AG09319 (cell line): ENCODE measurements at regions not wholly inside any gene's neighbourhood (a gene's known extent, or its start where the extent isn't known, plus 50 kb on each side); places are given as distances from the start of the nearest gene placed in this dataset.

Source experiments
- DNase-seq: peaks from one replicate; pipeline ENCODE4 v3.0.0-alpha.2; 2010; ENCODE audit warnings: low read depth; ENCODE audit errors: extremely low read depth
- TF ChIP-seq, protein P1 (sequence below): IDR thresholded peaks from 2 replicates; pipeline ENCODE4 v1.5.1; 2011; ENCODE audit warnings: low read depth, mild to moderate bottlenecking, inconsistent platforms, low read length, moderate library complexity

DNA sequence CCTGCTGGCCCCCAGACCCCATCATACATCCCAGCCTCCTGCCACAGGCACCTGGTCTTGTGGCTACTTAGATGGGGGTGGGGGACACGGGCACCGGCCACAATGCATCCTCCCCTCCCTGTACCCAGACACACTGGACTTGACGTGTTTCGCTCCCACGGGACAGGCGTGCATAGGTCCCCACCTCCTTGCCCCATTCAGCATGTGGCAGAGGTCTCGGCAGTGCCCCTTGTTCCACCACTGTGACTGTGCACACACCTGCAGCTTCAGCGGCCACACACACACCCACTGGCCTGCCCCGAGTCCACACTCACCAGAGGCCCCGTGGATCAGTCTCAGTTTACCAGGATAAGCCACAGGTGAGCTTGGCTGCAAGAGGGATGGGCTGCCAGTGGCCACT, 109.6 kb downstream of the ENGASE start:
- no peak for DNase-seq
- TF ChIP-seq, protein P1, sequence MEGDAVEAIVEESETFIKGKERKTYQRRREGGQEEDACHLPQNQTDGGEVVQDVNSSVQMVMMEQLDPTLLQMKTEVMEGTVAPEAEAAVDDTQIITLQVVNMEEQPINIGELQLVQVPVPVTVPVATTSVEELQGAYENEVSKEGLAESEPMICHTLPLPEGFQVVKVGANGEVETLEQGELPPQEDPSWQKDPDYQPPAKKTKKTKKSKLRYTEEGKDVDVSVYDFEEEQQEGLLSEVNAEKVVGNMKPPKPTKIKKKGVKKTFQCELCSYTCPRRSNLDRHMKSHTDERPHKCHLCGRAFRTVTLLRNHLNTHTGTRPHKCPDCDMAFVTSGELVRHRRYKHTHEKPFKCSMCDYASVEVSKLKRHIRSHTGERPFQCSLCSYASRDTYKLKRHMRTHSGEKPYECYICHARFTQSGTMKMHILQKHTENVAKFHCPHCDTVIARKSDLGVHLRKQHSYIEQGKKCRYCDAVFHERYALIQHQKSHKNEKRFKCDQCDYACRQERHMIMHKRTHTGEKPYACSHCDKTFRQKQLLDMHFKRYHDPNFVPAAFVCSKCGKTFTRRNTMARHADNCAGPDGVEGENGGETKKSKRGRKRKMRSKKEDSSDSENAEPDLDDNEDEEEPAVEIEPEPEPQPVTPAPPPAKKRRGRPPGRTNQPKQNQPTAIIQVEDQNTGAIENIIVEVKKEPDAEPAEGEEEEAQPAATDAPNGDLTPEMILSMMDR, result no peak

- TF ChIP-seq, protein P1, result no peak
- no peak for DNase-seq
Measured at GRCh38 chr17:79183293-79184158, 108.9 kb downstream of the ENGASE start.

DNA sequence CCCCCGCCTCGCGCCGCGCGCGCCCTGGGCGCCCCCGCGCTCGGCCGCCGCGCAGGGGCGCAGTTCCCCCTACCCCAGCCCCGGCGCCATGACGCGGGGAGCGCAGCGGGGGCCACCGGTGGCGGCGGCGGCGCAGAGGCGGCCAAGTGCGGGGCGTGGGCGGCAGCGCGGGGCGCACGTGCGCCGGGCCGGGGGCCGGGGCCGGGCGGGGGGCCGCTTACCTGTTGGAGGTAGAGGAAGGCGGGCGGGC, 108.3 kb downstream of the ENGASE start:
- TF ChIP-seq, protein P1, result no peak
- DNase-seq, result no peak

DNA sequence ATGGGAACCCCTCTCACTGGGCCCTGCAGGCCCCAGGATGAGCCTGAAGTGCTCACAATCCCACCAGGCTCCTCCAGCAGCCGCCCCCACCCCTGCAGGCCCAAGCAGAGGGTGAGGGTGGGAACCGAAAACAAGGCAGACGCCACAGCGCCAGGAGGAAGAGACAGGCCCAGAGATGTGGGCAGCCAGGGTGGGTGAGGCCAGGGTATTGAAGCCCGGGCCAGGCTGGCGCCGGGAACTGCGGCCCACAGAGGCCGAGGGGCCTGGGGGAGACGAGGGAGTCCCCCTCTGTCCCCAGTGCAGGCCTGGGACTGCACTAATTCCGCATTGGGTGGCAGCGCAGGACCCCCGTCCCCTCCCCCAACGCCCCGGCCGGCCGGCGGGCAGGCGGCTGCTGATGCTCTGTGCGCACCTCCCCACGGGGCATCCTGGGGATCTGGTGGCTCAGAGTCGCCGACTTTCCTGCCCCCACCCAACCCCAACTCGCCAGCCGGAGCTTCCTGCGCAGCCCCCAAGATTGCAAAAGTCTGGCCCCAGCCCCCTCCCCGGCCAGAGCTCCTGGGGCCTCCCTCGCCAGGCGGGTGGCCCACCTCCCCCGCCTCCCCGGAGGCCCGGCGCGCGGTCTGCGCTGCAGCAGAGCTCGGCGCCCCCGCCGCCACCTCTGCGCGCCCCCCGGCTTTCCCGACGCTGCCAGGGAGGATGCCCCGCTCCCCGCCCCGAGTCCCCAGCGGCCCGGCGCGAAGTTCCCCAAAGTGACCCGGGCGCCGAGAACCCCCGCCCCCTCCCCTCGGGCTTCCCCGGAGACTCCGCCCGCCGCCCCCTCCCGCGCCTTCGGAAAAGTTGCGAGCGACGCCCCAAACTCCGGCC, 107.8 kb downstream of the ENGASE start:
- DNase-seq, result no peak
- TF ChIP-seq, protein P1, result no peak

GRCh38 chr17:79180358-79181005, 105.9 kb downstream of the ENGASE start:
- no peak for DNase-seq
- TF ChIP-seq, protein P1, result no peak

GRCh38 chr17:79179334-79179733, 104.7 kb downstream of the ENGASE start:
- TF ChIP-seq, protein P1, result no peak
- no peak for DNase-seq

DNA sequence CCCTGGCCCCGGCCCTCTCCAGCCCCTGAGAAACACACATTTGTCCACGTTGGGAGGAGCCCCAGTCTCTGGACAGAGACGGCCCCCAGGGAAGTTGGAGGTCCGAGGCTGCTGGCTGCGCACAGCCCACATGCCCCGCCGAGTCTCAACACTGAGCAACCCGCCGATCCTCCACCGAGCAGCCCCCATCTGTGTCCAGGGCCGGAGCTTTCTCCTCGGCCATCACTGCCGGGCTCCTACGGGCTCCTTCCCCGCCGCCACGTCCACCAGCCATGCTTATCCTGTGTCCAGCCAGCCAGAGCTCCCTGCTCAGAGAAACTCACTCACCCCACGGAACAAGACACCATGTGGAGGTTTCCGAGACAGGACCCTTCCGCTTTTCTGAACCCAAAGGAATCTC, 103.3 kb downstream of the ENGASE start:
- TF ChIP-seq, protein P1, result no peak
- no peak for DNase-seq
